SK-N-SH (cell line): ENCODE measurements at regions not wholly inside any gene's neighbourhood (a gene's known extent, or its start where the extent isn't known, plus 50 kb on each side); places are given as distances from the start of the nearest gene placed in this dataset.

Experiments used
- CTCF ChIP-seq: fragments of 200-600 bp; sonication (generic); IDR thresholded peaks from 2 replicates; pipeline ENCODE4 v1.6.1; 2017; ENCODE audit warnings: antibody characterized with exemption, mild to moderate bottlenecking, moderate library complexity
- FOSL2 ChIP-seq: IDR thresholded peaks from 2 replicates; pipeline ENCODE4 v1.4.0; 2012; ENCODE audit warnings: low read depth, mild to moderate bottlenecking, moderate library complexity, borderline replicate concordance
- FOXM1 ChIP-seq: IDR thresholded peaks from 2 replicates; pipeline ENCODE4 v1.4.0; 2012; ENCODE audit warnings: low read depth, mild to moderate bottlenecking
- JUND ChIP-seq: IDR thresholded peaks from 2 replicates; pipeline ENCODE4 v1.4.0; 2012
- MAX ChIP-seq: IDR thresholded peaks from 2 replicates; pipeline ENCODE4 v1.4.0; 2012; ENCODE audit warnings: low read depth
- NFIC ChIP-seq: IDR thresholded peaks from 2 replicates; pipeline ENCODE4 v1.4.0; 2012; ENCODE audit warnings: borderline replicate concordance
- NRF1 ChIP-seq: IDR thresholded peaks from 2 replicates; pipeline ENCODE4 v1.6.1; 2012; ENCODE audit warnings: low read depth, mild to moderate bottlenecking, low read length
- POLR2AphosphoS5 ChIP-seq: IDR thresholded peaks from 2 replicates; pipeline ENCODE4 v1.6.1; 2012; ENCODE audit warnings: low read depth, low read length
- RAD21 ChIP-seq: IDR thresholded peaks from 2 replicates; pipeline ENCODE4 v1.6.1; 2012; ENCODE audit warnings: mild to moderate bottlenecking, low read length
- REST ChIP-seq: IDR thresholded peaks from 2 replicates; pipeline ENCODE4 v1.6.1; 2012; ENCODE audit warnings: mild to moderate bottlenecking, low read depth, low read length, moderate library complexity
- TAF1 ChIP-seq: IDR thresholded peaks from 2 replicates; pipeline ENCODE4 v1.6.1; 2012; ENCODE audit warnings: low read depth, mild to moderate bottlenecking, low read length, moderate library complexity, borderline replicate concordance
- TCF12 ChIP-seq: IDR thresholded peaks from 2 replicates; pipeline ENCODE4 v1.4.0; 2012
- USF2 ChIP-seq: fragments of 150-350 bp; IDR thresholded peaks from 2 replicates; pipeline ENCODE4 v1.6.1; 2017; ENCODE audit warnings: antibody characterized with exemption, low read length, low read depth, borderline replicate concordance

GRCh38 chr1:195193134-195193533 is 1415.1 kb downstream of the KCNT2 start:
- TF ChIP-seq POLR2AphosphoS5 (no peak), NFIC (no peak), CTCF (no peak), FOSL2 (no peak), TAF1 (no peak), FOXM1 (no peak), USF2 (no peak), RAD21 (no peak), MAX (no peak), NRF1 (no peak), TCF12 (no peak), JUND (no peak), REST (no peak)
